Sigmoid colon (tissue), 5 donors: ENCODE measurements at regions not wholly inside any gene's neighbourhood (a gene's known extent, or its start where the extent isn't known, plus 50 kb on each side); places are given as distances from the start of the nearest gene placed in this dataset.

ENCODE experiments used
- DNase-seq: peaks from one replicate; pipeline ENCODE4 v3.0.0-alpha.2; 2019
- H3K27ac ChIP-seq, 4 donors: fragments of 200-600 bp; sonication (generic); one replicate each; pipeline ENCODE4 v1.5.1; 2016 to 2019; ENCODE audit warnings: mild to moderate bottlenecking in 1 of 4
- H3K27me3 ChIP-seq, 3 donors: fragments of 200-600 bp; sonication (generic); one replicate each; pipeline ENCODE4 v1.5.1; 2019; ENCODE audit warnings: mild to moderate bottlenecking in 1 of 3
- H3K36me3 ChIP-seq, 4 donors: fragments of 200-600 bp; sonication (generic); one replicate each; pipeline ENCODE4 v1.5.1; 2016 to 2019
- H3K4me1 ChIP-seq, 4 donors: fragments of 200-600 bp; sonication (generic); one replicate each; pipeline ENCODE4 v1.5.1; 2017 to 2019
- H3K4me3 ChIP-seq, 4 donors: fragments of 200-600 bp; sonication (generic); one replicate each; pipeline ENCODE4 v1.5.1; 2017 to 2019; ENCODE audit warnings: mild to moderate bottlenecking in 2 of 4, moderate library complexity in 1 of 4
- H3K9me3 ChIP-seq, 4 donors: fragments of 200-600 bp in 3 of 4; sonication (generic) in 3 of 4; one replicate each; pipeline versions ENCODE4 v1.5.1 to v1.6.1; 2013 to 2019
- CTCF ChIP-seq, 4 experiments: fragments of 450-650 bp in 3 of 4; fragments of 200-600 bp in 1 of 4; IDR thresholded peaks; one replicate each; pipeline ENCODE4 v1.5.1; 2016 to 2019; ENCODE audit warnings: antibody characterized with exemption in 4 of 4, mild to moderate bottlenecking in 3 of 4, moderate library complexity in 2 of 4
- EP300 ChIP-seq, 4 donors: sonication (generic); formaldehyde crosslinking; IDR thresholded peaks; one replicate each; pipeline ENCODE4 v1.6.1; 2017; ENCODE audit warnings: antibody characterized with exemption in 4 of 4
- POLR2A ChIP-seq, 2 donors: fragments of 450-650 bp; IDR thresholded peaks; one replicate each; pipeline ENCODE4 v1.6.1; 2016; ENCODE audit warnings: antibody characterized with exemption in 2 of 2, mild to moderate bottlenecking in 2 of 2, moderate library complexity in 2 of 2
- POLR2AphosphoS5 ChIP-seq, 4 donors: sonication (generic); formaldehyde crosslinking; IDR thresholded peaks; one replicate each; pipeline ENCODE4 v1.6.1; 2017; ENCODE audit warnings: antibody characterized with exemption in 4 of 4
- intact Hi-C: fragments of 100-400 bp; cut with DNase I; formaldehyde crosslinking; loops from one replicate; pipeline ENCODE4 v1.15.1; 2023
- donor health status: healthy.

- Histone ChIP-seq H3K36me3 (no peaks in the 10 kb centered on the region), H3K27ac (no peak overlapping the region), H3K4me1 (no peaks in the 10 kb centered on the region), H3K27me3 (no peaks in the 10 kb centered on the region), H3K9me3 (peaks cover 4 to 6% (median 6%) of the 10 kb centered on the region in 4 donors), H3K4me3 (no peak overlapping the region)
- no peak for TF ChIP-seq EP300 (IDR thresholded peaks at IDR 0.05)
- no peak for TF ChIP-seq POLR2AphosphoS5 (IDR thresholded peaks at IDR 0.05)
- no peak for TF ChIP-seq POLR2A (IDR thresholded peaks at IDR 0.05)
- TF ChIP-seq CTCF (IDR thresholded peaks at IDR 0.05), result no peak
- no peak for DNase-seq
- intact Hi-C loops, result no loop called here
These were observed 101.5 kb downstream of the LRRC70 start for GRCh38 chr5:62680121-62680520.
